ENCODE measurements at regions not wholly inside any gene's neighbourhood (a gene's known extent, or its start where the extent isn't known, plus 50 kb on each side); places are given as distances from the start of the nearest gene placed in this dataset.

DNA sequence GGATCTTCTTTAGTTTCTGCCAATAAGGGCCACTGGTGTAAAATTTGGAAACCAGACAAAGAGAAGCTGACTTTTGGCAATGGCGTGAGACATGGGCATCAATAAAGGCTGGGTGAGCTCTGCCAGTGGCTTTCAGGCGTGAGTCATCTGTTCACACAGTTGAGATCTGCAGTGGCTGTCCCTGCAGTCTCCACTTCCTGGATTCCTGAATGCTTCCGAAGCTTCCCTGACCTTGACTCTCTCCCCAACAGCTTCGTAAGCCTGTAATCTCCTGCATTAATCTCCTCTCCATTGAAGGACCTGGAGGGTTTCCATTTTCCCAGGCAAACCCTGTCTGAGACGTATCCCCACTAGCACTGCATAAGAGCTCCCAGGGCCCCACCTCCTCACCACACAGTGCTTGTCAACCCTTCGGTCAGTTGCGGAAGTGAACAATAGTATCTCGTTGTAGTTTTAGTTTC is 574.7 kb downstream of the TBC1D22A start:
- Histone ChIP-seq H3K4me3 (no peak overlapping the region), H3K27ac (no peak overlapping the region), H3K4me1 (ENCODE audit: control insufficient read depth in 1 of 2, low read depth in 2 of 2) (no peaks in the 10 kb centered on the region), H3K36me3 (no peaks in the 10 kb centered on the region), H3K27me3 (replicated peaks; ENCODE audit: insufficient read depth) (no peaks in the 10 kb centered on the region), H3K9me3 (no peaks in the 10 kb centered on the region)
- DNase-seq (ENCODE audit: low spot score) (no peak), ATAC-seq (ENCODE audit: insufficient number of reproducible peaks, low FRiP score, low read depth) (no peak)
- TF ChIP-seq CTCF (IDR thresholded peaks at IDR 0.05): no peak

DNA sequence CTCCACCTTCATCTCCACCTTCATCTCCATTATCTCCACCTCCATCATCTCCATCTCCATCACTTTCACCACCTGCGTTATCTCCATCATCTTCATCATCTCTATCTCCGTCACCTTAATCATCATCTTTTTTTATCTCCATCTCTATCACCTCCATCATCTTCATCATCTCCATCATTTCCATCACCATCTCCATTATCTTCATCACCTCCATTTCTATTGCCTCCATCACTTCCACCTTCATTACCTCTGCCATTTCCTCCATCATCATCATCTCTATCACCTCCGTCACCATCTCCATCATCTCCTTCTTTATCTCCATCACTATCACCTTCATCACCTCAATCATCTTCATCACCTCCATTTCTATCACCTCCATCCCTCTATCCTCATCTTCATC is 573.5 kb downstream of the TBC1D22A start:
- Histone ChIP-seq H3K36me3 (no peaks in the 10 kb centered on the region), H3K4me3 (no peak overlapping the region), H3K4me1 (ENCODE audit: control insufficient read depth in 1 of 2, low read depth in 2 of 2) (no peaks in the 10 kb centered on the region), H3K27me3 (replicated peaks; ENCODE audit: insufficient read depth) (no peaks in the 10 kb centered on the region), H3K9me3 (no peaks in the 10 kb centered on the region), H3K27ac (no peak overlapping the region)
- no peak for ATAC-seq (ENCODE audit: insufficient number of reproducible peaks, low FRiP score, low read depth)
- TF ChIP-seq CTCF (IDR thresholded peaks at IDR 0.05): no peak
- no peak for DNase-seq (ENCODE audit: low spot score)

DNA sequence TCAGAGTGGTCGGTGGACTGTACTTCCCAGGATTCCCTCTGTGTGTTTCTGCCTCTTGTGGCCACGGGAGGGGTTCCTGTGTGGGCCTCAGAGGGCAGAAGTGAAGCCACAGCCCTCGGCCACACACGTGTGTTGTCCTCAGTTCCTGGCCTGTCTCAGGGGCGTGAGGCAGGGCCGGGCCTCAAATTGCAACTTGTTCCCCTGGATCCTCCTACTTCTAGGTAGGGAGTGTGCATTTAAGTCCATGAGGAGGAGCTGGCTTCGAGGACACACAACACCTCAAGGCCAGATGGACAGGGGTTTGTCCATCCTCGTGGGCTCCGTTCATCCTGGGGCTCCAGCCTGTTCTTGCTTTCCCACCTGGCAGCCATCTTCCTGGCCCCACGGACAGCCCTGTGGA is 573.0 kb downstream of the TBC1D22A start:
- no peak for TF ChIP-seq CTCF (IDR thresholded peaks at IDR 0.05)
- H3K27ac ChIP-seq: no peak overlapping the region
- no peaks in the 10 kb centered on the region for H3K4me1 ChIP-seq (ENCODE audit: control insufficient read depth in 1 of 2, low read depth in 2 of 2)
- H3K9me3 ChIP-seq: no peaks in the 10 kb centered on the region
- H3K36me3 ChIP-seq: no peaks in the 10 kb centered on the region
- no peaks in the 10 kb centered on the region for H3K27me3 ChIP-seq (replicated peaks; ENCODE audit: insufficient read depth)
- DNase-seq (ENCODE audit: low spot score) (no peak), ATAC-seq (ENCODE audit: insufficient number of reproducible peaks, low FRiP score, low read depth) (no peak)
- H3K4me3 ChIP-seq: no peak overlapping the region

DNA sequence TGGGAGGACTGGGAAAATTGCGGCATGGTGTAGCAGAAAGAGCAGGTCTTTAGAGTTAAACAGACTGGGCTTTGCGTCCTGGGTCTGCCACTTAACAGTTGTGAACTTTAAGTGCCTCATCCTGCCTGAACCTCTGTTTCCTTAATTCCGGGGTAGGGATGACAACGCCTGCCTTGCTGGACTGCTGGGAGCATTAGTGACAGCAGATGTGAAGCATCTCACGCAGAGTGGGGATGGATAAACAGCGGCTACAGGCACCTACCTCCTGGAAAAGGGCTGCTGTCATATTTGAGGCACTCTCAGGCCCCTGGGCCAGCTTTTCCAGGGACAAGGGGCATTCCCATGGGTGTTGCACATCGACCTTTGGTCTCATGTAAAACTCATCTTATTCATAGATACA is 572.2 kb downstream of the TBC1D22A start:
- DNase-seq (ENCODE audit: low spot score) (no peak), ATAC-seq (ENCODE audit: insufficient number of reproducible peaks, low FRiP score, low read depth) (no peak)
- Histone ChIP-seq H3K36me3 (no peaks in the 10 kb centered on the region), H3K9me3 (no peaks in the 10 kb centered on the region), H3K4me1 (ENCODE audit: control insufficient read depth in 1 of 2, low read depth in 2 of 2) (no peaks in the 10 kb centered on the region), H3K27me3 (replicated peaks; ENCODE audit: insufficient read depth) (no peaks in the 10 kb centered on the region), H3K4me3 (no peak overlapping the region), H3K27ac (no peak overlapping the region)
- TF ChIP-seq CTCF (IDR thresholded peaks at IDR 0.05): no peak

DNA sequence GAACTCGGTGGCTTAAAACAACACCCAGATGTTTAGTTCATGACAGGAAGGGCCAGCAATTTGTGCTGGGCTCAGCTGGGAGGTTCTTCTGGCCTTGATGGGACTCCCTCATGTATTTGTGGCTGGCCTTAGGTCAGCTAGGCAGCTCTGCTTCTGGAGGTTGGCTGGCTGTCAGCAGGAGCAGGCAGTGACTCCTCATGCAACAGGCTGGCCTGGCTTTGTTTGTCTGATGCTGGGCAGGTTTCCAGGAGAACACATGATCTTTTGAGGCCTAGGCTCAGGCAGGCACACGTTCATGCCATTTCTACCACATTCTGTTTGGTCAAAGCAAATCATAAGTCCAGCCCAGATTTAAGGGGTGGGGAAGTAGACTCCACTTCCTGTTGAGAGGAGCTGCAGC is 571.2 kb downstream of the TBC1D22A start:
- no peaks in the 10 kb centered on the region for H3K36me3 ChIP-seq
- ATAC-seq (ENCODE audit: insufficient number of reproducible peaks, low FRiP score, low read depth): no peak
- H3K4me3 ChIP-seq: no peak overlapping the region
- no peaks in the 10 kb centered on the region for H3K27me3 ChIP-seq (replicated peaks; ENCODE audit: insufficient read depth)
- no peaks in the 10 kb centered on the region for H3K4me1 ChIP-seq (ENCODE audit: control insufficient read depth in 1 of 2, low read depth in 2 of 2)
- H3K9me3 ChIP-seq: no peaks in the 10 kb centered on the region
- no peak for TF ChIP-seq CTCF (IDR thresholded peaks at IDR 0.05)
- H3K27ac ChIP-seq: no peak overlapping the region
- DNase-seq (ENCODE audit: low spot score): no peak
